ENCODE measurements at regions not wholly inside any gene's neighbourhood (a gene's known extent, or its start where the extent isn't known, plus 50 kb on each side); places are given as distances from the start of the nearest gene placed in this dataset.

- no peak overlapping the region for H3K27ac ChIP-seq
- no peak for DNase-seq (ENCODE audit: low read depth, low spot score)
Measured at GRCh38 chr17:79218175-79218824, 143.7 kb downstream of the ENGASE start.

GRCh38 chr17:79217473-79218135 lies 143.0 kb downstream of the ENGASE start:
- no peak overlapping the region for H3K27ac ChIP-seq
- no peak for DNase-seq (ENCODE audit: low read depth, low spot score)

GRCh38 chr17:79216826-79217225 lies 142.2 kb downstream of the ENGASE start:
- no peak overlapping the region for H3K27ac ChIP-seq
- DNase-seq (ENCODE audit: low read depth, low spot score): no peak

GRCh38 chr17:79216391-79216790 lies 141.8 kb downstream of the ENGASE start:
- no peak for DNase-seq (ENCODE audit: low read depth, low spot score)
- no peak overlapping the region for H3K27ac ChIP-seq

- no peak overlapping the region for H3K27ac ChIP-seq
- no peak for DNase-seq (ENCODE audit: low read depth, low spot score)
Measured at GRCh38 chr17:79215631-79216030, 141.0 kb downstream of the ENGASE start.

GRCh38 chr17:79214940-79215604 lies 140.4 kb downstream of the ENGASE start:
- DNase-seq (ENCODE audit: low read depth, low spot score): no peak
- no peak overlapping the region for H3K27ac ChIP-seq

GRCh38 chr17:79214459-79214858 lies 139.8 kb downstream of the ENGASE start:
- H3K27ac ChIP-seq: no peak overlapping the region
- no peak for DNase-seq (ENCODE audit: low read depth, low spot score)

- no peak for DNase-seq (ENCODE audit: low read depth, low spot score)
- H3K27ac ChIP-seq: no peak overlapping the region
Measured at GRCh38 chr17:79213305-79213704, 138.7 kb downstream of the ENGASE start.

GRCh38 chr17:79212149-79213087 lies 137.8 kb downstream of the ENGASE start:
- no peak for DNase-seq (ENCODE audit: low read depth, low spot score)
- no peak overlapping the region for H3K27ac ChIP-seq

GRCh38 chr17:79211061-79211770 lies 136.6 kb downstream of the ENGASE start:
- DNase-seq (ENCODE audit: low read depth, low spot score): no peak
- no peak overlapping the region for H3K27ac ChIP-seq

GRCh38 chr17:79210638-79211037 lies 136.0 kb downstream of the ENGASE start:
- DNase-seq (ENCODE audit: low read depth, low spot score): no peak
- H3K27ac ChIP-seq: no peak overlapping the region

- no peak for DNase-seq (ENCODE audit: low read depth, low spot score)
- H3K27ac ChIP-seq: no peak overlapping the region
Measured at GRCh38 chr17:79207960-79208359, 133.3 kb downstream of the ENGASE start.

- H3K27ac ChIP-seq: no peak overlapping the region
- DNase-seq (ENCODE audit: low read depth, low spot score): no peak
Measured at GRCh38 chr17:79205688-79206205, 131.1 kb downstream of the ENGASE start.

GRCh38 chr17:79204261-79204660 lies 129.6 kb downstream of the ENGASE start:
- DNase-seq (ENCODE audit: low read depth, low spot score): no peak
- H3K27ac ChIP-seq: no peak overlapping the region

GRCh38 chr17:79203657-79204056 lies 129.0 kb downstream of the ENGASE start:
- DNase-seq (ENCODE audit: low read depth, low spot score): no peak
- no peak overlapping the region for H3K27ac ChIP-seq

- no peak for DNase-seq (ENCODE audit: low read depth, low spot score)
- H3K27ac ChIP-seq: no peak overlapping the region
Measured at GRCh38 chr17:79203016-79203415, 128.4 kb downstream of the ENGASE start.

- no peak for DNase-seq (ENCODE audit: low read depth, low spot score)
- H3K27ac ChIP-seq: no peak overlapping the region
Measured at GRCh38 chr17:79202480-79202879, 127.9 kb downstream of the ENGASE start.

- DNase-seq (ENCODE audit: low read depth, low spot score): no peak
- no peak overlapping the region for H3K27ac ChIP-seq
Measured at GRCh38 chr17:79201536-79202227, 127.1 kb downstream of the ENGASE start.

GRCh38 chr17:79201119-79201518 lies 126.5 kb downstream of the ENGASE start:
- DNase-seq (ENCODE audit: low read depth, low spot score): no peak

More at GRCh38 chr17:79201119-79201518, 126.5 kb downstream of the ENGASE start:
- H3K27ac ChIP-seq: no peak overlapping the region
